ENCODE measurements at regions not wholly inside any gene's neighbourhood (a gene's known extent, or its start where the extent isn't known, plus 50 kb on each side); places are given as distances from the start of the nearest gene placed in this dataset.

- TF ChIP-seq ELF4 (IDR thresholded peaks at IDR 0.05) (no peak), BHLHE40 (IDR thresholded peaks at IDR 0.05; ENCODE audit: borderline replicate concordance) (no peak), CTBP1 (IDR thresholded peaks at IDR 0.05; ENCODE audit: borderline replicate concordance) (no peak), FOXK2 (IDR thresholded peaks at IDR 0.05) (no peak), FOXA1 (IDR thresholded peaks at IDR 0.05) (no peak), FOXM1 (IDR thresholded peaks at IDR 0.05; ENCODE audit: borderline replicate concordance) (no peak), LEF1 (IDR thresholded peaks at IDR 0.05; ENCODE audit: borderline replicate concordance) (no peak), ZNF384 (IDR thresholded peaks at IDR 0.05) (no peak), PKNOX1 (IDR thresholded peaks at IDR 0.05) (no peak), SUZ12 (IDR thresholded peaks at IDR 0.05) (no peak), TARDBP (IDR thresholded peaks at IDR 0.05) (no peak), NFRKB (IDR thresholded peaks at IDR 0.05) (no peak), ARNT (IDR thresholded peaks at IDR 0.05) (no peak), SP1 (IDR thresholded peaks at IDR 0.05) (no peak), HDGF (IDR thresholded peaks at IDR 0.05; ENCODE audit: borderline replicate concordance) (no peak), L3MBTL2 (conservative IDR thresholded peaks at IDR 0.05) (no peak)
- POLR2A ChIA-PET = no interaction called here
- CTCF ChIA-PET = no interaction called here
- no peak for DNase-seq (ENCODE audit: extremely low spot score)
Observed at GRCh38 chr10:61332581-61332980, 120.6 kb downstream of the TMEM26 start.

- DNase-seq (ENCODE audit: extremely low spot score) = no peak
- ChIA-PET CTCF (no interaction called here), POLR2A (no interaction called here)
- TF ChIP-seq FOXK2 (IDR thresholded peaks at IDR 0.05) (no peak), SP1 (IDR thresholded peaks at IDR 0.05) (no peak), LEF1 (IDR thresholded peaks at IDR 0.05; ENCODE audit: borderline replicate concordance) (no peak), SUZ12 (IDR thresholded peaks at IDR 0.05) (no peak), FOXA1 (IDR thresholded peaks at IDR 0.05) (no peak), ZNF384 (IDR thresholded peaks at IDR 0.05) (no peak), PKNOX1 (IDR thresholded peaks at IDR 0.05) (no peak), HDGF (IDR thresholded peaks at IDR 0.05; ENCODE audit: borderline replicate concordance) (no peak), FOXM1 (IDR thresholded peaks at IDR 0.05; ENCODE audit: borderline replicate concordance) (no peak), ARNT (IDR thresholded peaks at IDR 0.05) (no peak)
Observed at GRCh38 chr10:61330669-61331068, 122.5 kb downstream of the TMEM26 start.

- CTCF ChIA-PET = no interaction called here
- POLR2A ChIA-PET = no interaction called here
- DNase-seq (ENCODE audit: extremely low spot score) = no peak
- no peak for TF ChIP-seq FOXA1 (IDR thresholded peaks at IDR 0.05)
- no peak for TF ChIP-seq SUZ12 (IDR thresholded peaks at IDR 0.05)
- no peak for TF ChIP-seq CTBP1 (IDR thresholded peaks at IDR 0.05; ENCODE audit: borderline replicate concordance)
- no peak for TF ChIP-seq NFRKB (IDR thresholded peaks at IDR 0.05)
- no peak for TF ChIP-seq HDGF (IDR thresholded peaks at IDR 0.05; ENCODE audit: borderline replicate concordance)
- TF ChIP-seq BHLHE40 (IDR thresholded peaks at IDR 0.05; ENCODE audit: borderline replicate concordance) = no peak
- TF ChIP-seq L3MBTL2 (conservative IDR thresholded peaks at IDR 0.05) = no peak
- TF ChIP-seq ELF4 (IDR thresholded peaks at IDR 0.05) = no peak
- TF ChIP-seq SP1 (IDR thresholded peaks at IDR 0.05) = no peak
- no peak for TF ChIP-seq PKNOX1 (IDR thresholded peaks at IDR 0.05)
- no peak for TF ChIP-seq TARDBP (IDR thresholded peaks at IDR 0.05)
- no peak for TF ChIP-seq LEF1 (IDR thresholded peaks at IDR 0.05; ENCODE audit: borderline replicate concordance)
- no peak for TF ChIP-seq FOXK2 (IDR thresholded peaks at IDR 0.05)
- TF ChIP-seq ZNF384 (IDR thresholded peaks at IDR 0.05) = no peak
- TF ChIP-seq FOXM1 (IDR thresholded peaks at IDR 0.05; ENCODE audit: borderline replicate concordance) = no peak
- no peak for TF ChIP-seq ARNT (IDR thresholded peaks at IDR 0.05)
Observed at GRCh38 chr10:61329854-61330253, 123.3 kb downstream of the TMEM26 start.

- no peak for DNase-seq (ENCODE audit: extremely low spot score)
- no peak for TF ChIP-seq ARNT (IDR thresholded peaks at IDR 0.05)
- POLR2A ChIA-PET = no interaction called here
- CTCF ChIA-PET = no interaction called here
Observed at GRCh38 chr10:61325223-61325960, 127.8 kb downstream of the TMEM26 start.

- ChIA-PET CTCF (no interaction called here), POLR2A (no interaction called here)
- TF ChIP-seq BHLHE40 (IDR thresholded peaks at IDR 0.05; ENCODE audit: borderline replicate concordance) (no peak), SP1 (IDR thresholded peaks at IDR 0.05) (no peak), ELF4 (IDR thresholded peaks at IDR 0.05) (no peak)
- DNase-seq (ENCODE audit: extremely low spot score) = no peak
Observed at GRCh38 chr10:61323726-61324125, 129.5 kb downstream of the TMEM26 start.

- DNase-seq (ENCODE audit: extremely low spot score) = no peak
- ChIA-PET POLR2A (no interaction called here), CTCF (no interaction called here)
- no peak for TF ChIP-seq CTBP1 (IDR thresholded peaks at IDR 0.05; ENCODE audit: borderline replicate concordance)
- no peak for TF ChIP-seq FOXM1 (IDR thresholded peaks at IDR 0.05; ENCODE audit: borderline replicate concordance)
- no peak for TF ChIP-seq FOXA1 (IDR thresholded peaks at IDR 0.05)
- no peak for TF ChIP-seq SUZ12 (IDR thresholded peaks at IDR 0.05)
- no peak for TF ChIP-seq LEF1 (IDR thresholded peaks at IDR 0.05; ENCODE audit: borderline replicate concordance)
- no peak for TF ChIP-seq ARNT (IDR thresholded peaks at IDR 0.05)
- TF ChIP-seq ELF4 (IDR thresholded peaks at IDR 0.05) = no peak
- no peak for TF ChIP-seq ZNF384 (IDR thresholded peaks at IDR 0.05)
- TF ChIP-seq FOXK2 (IDR thresholded peaks at IDR 0.05) = no peak
- TF ChIP-seq HDGF (IDR thresholded peaks at IDR 0.05; ENCODE audit: borderline replicate concordance) = no peak
Observed at GRCh38 chr10:61321041-61321857, 131.9 kb downstream of the TMEM26 start.
